Breast epithelium (tissue), 3 donors: ENCODE measurements at regions not wholly inside any gene's neighbourhood (a gene's known extent, or its start where the extent isn't known, plus 50 kb on each side); places are given as distances from the start of the nearest gene placed in this dataset.

Source experiments
- POLR2AphosphoS5 ChIP-seq, 3 donors: sonication (generic); formaldehyde crosslinking; IDR thresholded peaks; one replicate each; pipeline ENCODE4 v1.6.1; 2017; ENCODE audit warnings: antibody characterized with exemption in 3 of 3
- TF ChIP-seq, protein P1 (sequence below), 3 donors: fragments of 450-650 bp; IDR thresholded peaks; one replicate each; pipeline ENCODE4 v1.5.1; 2016 to 2017; ENCODE audit warnings: antibody characterized with exemption in 3 of 3, mild to moderate bottlenecking in 3 of 3, moderate library complexity in 3 of 3

- TF ChIP-seq, protein P1, sequence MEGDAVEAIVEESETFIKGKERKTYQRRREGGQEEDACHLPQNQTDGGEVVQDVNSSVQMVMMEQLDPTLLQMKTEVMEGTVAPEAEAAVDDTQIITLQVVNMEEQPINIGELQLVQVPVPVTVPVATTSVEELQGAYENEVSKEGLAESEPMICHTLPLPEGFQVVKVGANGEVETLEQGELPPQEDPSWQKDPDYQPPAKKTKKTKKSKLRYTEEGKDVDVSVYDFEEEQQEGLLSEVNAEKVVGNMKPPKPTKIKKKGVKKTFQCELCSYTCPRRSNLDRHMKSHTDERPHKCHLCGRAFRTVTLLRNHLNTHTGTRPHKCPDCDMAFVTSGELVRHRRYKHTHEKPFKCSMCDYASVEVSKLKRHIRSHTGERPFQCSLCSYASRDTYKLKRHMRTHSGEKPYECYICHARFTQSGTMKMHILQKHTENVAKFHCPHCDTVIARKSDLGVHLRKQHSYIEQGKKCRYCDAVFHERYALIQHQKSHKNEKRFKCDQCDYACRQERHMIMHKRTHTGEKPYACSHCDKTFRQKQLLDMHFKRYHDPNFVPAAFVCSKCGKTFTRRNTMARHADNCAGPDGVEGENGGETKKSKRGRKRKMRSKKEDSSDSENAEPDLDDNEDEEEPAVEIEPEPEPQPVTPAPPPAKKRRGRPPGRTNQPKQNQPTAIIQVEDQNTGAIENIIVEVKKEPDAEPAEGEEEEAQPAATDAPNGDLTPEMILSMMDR (IDR thresholded peaks at IDR 0.05), result no peak
- no peak for TF ChIP-seq POLR2AphosphoS5 (IDR thresholded peaks at IDR 0.05)
Measured at GRCh38 chr16:63018581-63019223, 982.5 kb upstream of the CDH8 start.
